HepG2 (cell line): ENCODE measurements at regions not wholly inside any gene's neighbourhood (a gene's known extent, or its start where the extent isn't known, plus 50 kb on each side); places are given as distances from the start of the nearest gene placed in this dataset.

Experiments used
- FOXA1 ChIP-seq, 2 experiments: fragments of 450-650 bp in 1 of 2; sonication (generic) in 1 of 2; formaldehyde crosslinking in 1 of 2; IDR thresholded peaks; 2 replicates each; pipeline versions ENCODE4 v1.4.0 to v1.6.1; 2016 to 2020; ENCODE audit warnings: missing genetic modification reagents in 1 of 2
- HDAC1 ChIP-seq: sonication (generic); formaldehyde crosslinking; IDR thresholded peaks from 2 replicates; pipeline ENCODE4 v1.5.1; 2020; ENCODE audit warnings: mild to moderate bottlenecking, missing genetic modification reagents
- MAZ ChIP-seq, 2 experiments: sonication (generic) in 1 of 2; formaldehyde crosslinking in 1 of 2; IDR thresholded peaks; 2 replicates each; pipeline versions ENCODE4 v1.5.0 to v1.6.1; 2012 to 2020; ENCODE audit warnings: low read depth in 2 of 2, mild to moderate bottlenecking in 2 of 2, borderline replicate concordance in 1 of 2, improper control_type of control experiment in 1 of 2, low read length in 1 of 2, missing genetic modification reagents in 1 of 2, moderate library complexity in 1 of 2
- MED8 ChIP-seq: sonication (generic); formaldehyde crosslinking; IDR thresholded peaks from 2 replicates; pipeline ENCODE4 v1.8.1; 2023; ENCODE audit warnings: mild to moderate bottlenecking, missing genetic modification reagents; ENCODE audit not compliant: insufficient replicate concordance
- MYNN ChIP-seq: sonication (generic); formaldehyde crosslinking; IDR thresholded peaks from 2 replicates; pipeline ENCODE4 v1.4.0; 2020; ENCODE audit warnings: mild to moderate bottlenecking, low read depth, missing genetic modification reagents
- NR1H2 ChIP-seq: sonication (generic); formaldehyde crosslinking; IDR thresholded peaks from 2 replicates; pipeline ENCODE4 v1.8.1; 2022; ENCODE audit warnings: low read depth, missing genetic modification reagents, borderline replicate concordance
- POLR2A ChIP-seq, 2 experiments: IDR thresholded peaks; 2 replicates each; pipeline ENCODE4 v1.6.1; 2011; ENCODE audit warnings: low read depth in 2 of 2, low read length in 2 of 2, mild to moderate bottlenecking in 1 of 2, moderate library complexity in 1 of 2; ENCODE audit not compliant: insufficient read depth in 1 of 2
- POLR2AphosphoS5 ChIP-seq: IDR thresholded peaks from 2 replicates; pipeline ENCODE4 v1.6.1; 2012; ENCODE audit warnings: low read depth, low read length
- RXRA ChIP-seq: sonication (generic); formaldehyde crosslinking; IDR thresholded peaks from 2 replicates; pipeline ENCODE4 v1.5.1; 2020; ENCODE audit warnings: missing genetic modification reagents
- TCF7L2 ChIP-seq: IDR thresholded peaks from 2 replicates; pipeline ENCODE4 v1.6.1; 2011; ENCODE audit warnings: mild to moderate bottlenecking, low read depth, low read length, moderate library complexity
- U2AF1 ChIP-seq: fragments of 200-400 bp; formaldehyde crosslinking; optimal IDR thresholded peaks from 2 replicates; pipeline ENCODE3; 2017; ENCODE audit warnings: mild to moderate bottlenecking, low read depth, low read length
- ZBTB7A ChIP-seq: sonication (generic); formaldehyde crosslinking; IDR thresholded peaks from 2 replicates; pipeline ENCODE4 v1.8.0; 2022; ENCODE audit warnings: mild to moderate bottlenecking, missing genetic modification reagents
- ZNF274 ChIP-seq: sonication (generic); formaldehyde crosslinking; IDR thresholded peaks from 2 replicates; pipeline ENCODE4 v1.5.1; 2020; ENCODE audit warnings: mild to moderate bottlenecking, missing genetic modification reagents

DNA sequence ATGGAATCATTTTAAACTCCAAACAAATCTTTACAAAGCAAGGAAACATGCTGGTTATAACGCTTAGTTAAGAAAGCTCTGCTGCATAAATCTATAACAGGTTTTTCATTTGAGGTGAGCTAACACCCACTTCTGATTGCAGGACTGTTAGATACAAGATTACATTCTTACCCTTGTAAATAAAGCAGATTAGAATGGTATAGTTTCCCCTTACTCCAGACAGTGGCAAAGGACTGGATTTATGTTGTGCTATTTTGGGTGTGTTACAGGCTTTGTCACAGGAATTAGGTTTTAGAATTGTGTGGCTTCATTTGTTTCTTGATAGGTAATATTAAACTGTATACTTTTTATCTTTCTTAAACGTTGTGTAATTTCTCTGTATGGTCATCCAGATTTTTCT lies 487.6 kb downstream of the ZWINT start:
- no peak for TF ChIP-seq MAZ (IDR thresholded peaks at IDR 0.05; ENCODE audit: borderline replicate concordance, low read depth, low read length)
- no peak for TF ChIP-seq MAZ (CRISPR knock-in tag; IDR thresholded peaks at IDR 0.05; ENCODE audit: low read depth)
- no peak for TF ChIP-seq POLR2A (IDR thresholded peaks at IDR 0.05; ENCODE audit: insufficient read depth in 1 of 2, low read depth in 2 of 2, low read length in 2 of 2)
- TF ChIP-seq HDAC1, result no peak
- no peak for TF ChIP-seq MED8 (CRISPR knock-in tag)
- TF ChIP-seq ZNF274, result no peak
- no peak for TF ChIP-seq MYNN (CRISPR knock-in tag)
- TF ChIP-seq U2AF1, result no peak
- TF ChIP-seq FOXA1 (IDR thresholded peaks at IDR 0.05), result no peak
- TF ChIP-seq FOXA1 (CRISPR knock-in tag; IDR thresholded peaks at IDR 0.05), result no peak
- TF ChIP-seq RXRA (CRISPR knock-in tag), result no peak
- TF ChIP-seq POLR2AphosphoS5, result no peak
- TF ChIP-seq NR1H2 (CRISPR knock-in tag), result no peak
- no peak for TF ChIP-seq TCF7L2
- no peak for TF ChIP-seq ZBTB7A (CRISPR knock-in tag)
